Testis (tissue), 2 donors: ENCODE measurements at regions not wholly inside any gene's neighbourhood (a gene's known extent, or its start where the extent isn't known, plus 50 kb on each side); places are given as distances from the start of the nearest gene placed in this dataset.

Source experiments
- CTCF ChIP-seq, 3 experiments: fragments of 450-650 bp in 2 of 3; fragments of 200-600 bp in 1 of 3; sonication (generic) in 1 of 3; IDR thresholded peaks; one replicate each; pipeline ENCODE4 v1.5.1; 2016 to 2019; ENCODE audit warnings: antibody characterized with exemption in 3 of 3, mild to moderate bottlenecking in 2 of 3, moderate library complexity in 1 of 3
- POLR2A ChIP-seq: fragments of 450-650 bp; IDR thresholded peaks from one replicate; pipeline ENCODE4 v1.6.1; 2017; ENCODE audit warnings: antibody characterized with exemption, mild to moderate bottlenecking, moderate library complexity

- TF ChIP-seq CTCF (IDR thresholded peaks at IDR 0.05) (peak; percentile 45 to 61 (median 46)), POLR2A (no peak)
These were observed 337.9 kb downstream of the AACS start for GRCh38 chr12:125402874-125403789.
